Cerebellar cortex (tissue), 1 donor: ENCODE measurements at regions not wholly inside any gene's neighbourhood (a gene's known extent, or its start where the extent isn't known, plus 50 kb on each side); places are given as distances from the start of the nearest gene placed in this dataset.
A peak's percentile ranks its signal among the peaks of the same experiment; 100 is the strongest.
"Not testable (repeated sequence)": the region's sequence is repeated elsewhere in the genome, so short reads cannot be mapped to it uniquely, and the experiment has no call there.

Experiments used
- DNase-seq: peaks from one replicate; pipeline ENCODE4 v3.0.0-alpha.2; 2015; ENCODE audit warnings: low spot score

DNA sequence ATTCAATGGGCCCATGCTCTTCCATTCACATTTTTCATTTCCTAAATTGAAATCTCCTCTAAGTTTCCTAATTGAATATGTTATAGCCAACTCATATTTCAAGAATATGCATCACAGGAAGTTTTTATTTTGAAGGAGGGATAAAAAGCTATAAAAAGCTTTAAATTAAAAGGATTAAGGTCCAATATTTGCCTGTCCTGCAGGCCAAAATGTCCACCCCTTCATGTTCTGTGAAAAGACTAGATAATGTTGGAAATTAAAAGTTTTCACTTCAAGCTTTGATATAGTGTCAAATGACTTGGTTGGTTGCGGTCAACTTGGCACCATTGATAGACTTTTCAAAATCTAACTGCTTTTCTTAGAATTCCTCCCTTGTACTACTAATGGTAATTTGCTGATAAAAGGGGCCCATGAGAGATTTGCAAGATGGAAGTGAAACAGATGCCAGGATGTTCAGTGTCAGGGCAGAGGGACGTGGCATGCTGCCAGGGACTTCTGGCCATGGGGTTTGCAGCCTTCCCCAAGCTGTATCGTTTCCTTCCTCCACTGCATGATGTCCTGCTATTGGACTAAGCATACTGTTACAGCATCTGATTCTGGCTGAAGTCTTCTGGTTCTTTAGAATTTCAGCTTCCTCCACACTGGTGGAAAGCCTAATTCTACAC is 547.3 kb upstream of the MIR17HG start:
- no peak for DNase-seq

DNA sequence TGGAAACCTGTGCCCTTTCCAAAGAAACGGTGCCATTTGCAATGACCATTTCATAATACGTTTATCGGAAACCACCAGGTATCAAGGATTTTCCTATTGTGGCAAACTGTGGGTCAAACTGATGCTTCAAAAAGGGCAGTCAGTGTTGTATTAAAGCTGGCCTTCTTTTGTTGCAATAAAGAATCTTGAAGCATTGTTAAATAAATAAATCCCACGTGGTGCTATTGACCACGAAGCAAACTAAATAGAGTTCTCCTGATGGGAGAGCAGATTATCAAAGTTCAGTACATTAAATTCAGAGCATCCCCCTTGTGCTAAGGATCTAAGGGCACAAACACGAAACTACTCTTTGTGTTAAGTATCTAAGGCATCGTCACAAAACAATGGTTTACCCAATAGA is 545.9 kb upstream of the MIR17HG start:
- no peak for DNase-seq

DNA sequence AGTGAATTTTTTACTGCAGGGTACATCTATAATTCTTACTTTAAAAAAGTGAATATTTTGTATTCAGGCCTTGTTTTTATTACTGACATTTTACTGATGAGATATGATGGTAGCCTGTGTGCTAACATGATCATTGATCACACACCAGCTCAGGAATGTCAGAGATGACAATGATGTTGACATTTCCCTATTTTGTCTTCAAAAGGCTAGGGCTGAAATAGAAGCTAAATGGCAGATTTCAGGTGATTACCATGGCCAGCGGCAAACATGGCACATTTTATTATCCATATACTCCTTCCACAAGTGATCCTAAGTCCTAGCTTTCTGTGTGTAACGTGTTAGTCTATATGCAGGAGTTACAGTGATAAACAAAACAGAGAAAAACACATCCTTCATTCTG is 544.3 kb upstream of the MIR17HG start:
- no peak for DNase-seq

DNA sequence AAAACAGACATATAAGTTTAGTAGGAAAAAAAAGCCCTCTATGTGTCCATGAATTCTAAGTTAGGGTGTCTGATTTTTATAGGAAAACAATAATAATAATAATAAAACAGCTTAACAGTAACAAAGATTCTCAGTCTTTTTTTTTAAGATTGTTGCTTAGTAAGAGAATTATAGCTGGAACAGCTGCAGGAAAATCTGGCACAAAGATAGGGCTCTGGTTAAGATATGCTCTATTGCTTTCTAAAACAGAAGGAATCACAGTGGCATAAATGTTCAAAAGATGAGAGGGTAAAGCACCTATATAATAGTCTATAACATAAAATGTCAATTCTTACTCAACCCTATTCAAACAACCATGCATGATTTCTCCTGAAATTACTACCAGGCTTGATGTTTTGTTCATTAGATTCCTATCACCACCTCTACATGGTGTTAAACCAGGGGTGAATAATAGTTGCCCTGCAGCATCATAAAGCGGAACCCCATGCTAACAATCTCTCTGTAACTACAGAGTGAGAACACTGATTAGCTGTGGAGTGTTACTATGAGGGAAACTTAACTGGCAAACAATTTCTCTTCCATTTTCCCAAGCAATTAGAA is 541.4 kb upstream of the MIR17HG start:
- DNase-seq, result no peak

DNA sequence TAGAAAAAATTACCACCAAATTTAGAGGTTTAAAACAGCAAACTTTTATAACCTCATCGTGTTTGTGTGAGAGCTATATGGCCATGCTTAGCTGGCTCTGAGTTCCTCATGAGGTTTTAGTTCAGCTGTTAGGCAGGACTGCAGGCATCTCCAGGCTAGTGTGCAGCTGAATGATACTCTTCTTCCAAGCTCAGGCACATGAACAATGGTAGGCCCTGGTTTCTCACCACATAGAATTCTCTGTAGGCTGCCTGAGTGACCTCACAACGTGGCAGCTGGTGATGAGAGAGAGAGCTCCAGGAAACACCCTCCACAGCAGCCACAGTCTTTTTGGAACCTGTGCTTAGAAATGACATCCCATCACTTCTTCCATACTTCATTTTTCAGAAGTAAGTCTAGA is 540.6 kb upstream of the MIR17HG start:
- DNase-seq, result no peak

DNA sequence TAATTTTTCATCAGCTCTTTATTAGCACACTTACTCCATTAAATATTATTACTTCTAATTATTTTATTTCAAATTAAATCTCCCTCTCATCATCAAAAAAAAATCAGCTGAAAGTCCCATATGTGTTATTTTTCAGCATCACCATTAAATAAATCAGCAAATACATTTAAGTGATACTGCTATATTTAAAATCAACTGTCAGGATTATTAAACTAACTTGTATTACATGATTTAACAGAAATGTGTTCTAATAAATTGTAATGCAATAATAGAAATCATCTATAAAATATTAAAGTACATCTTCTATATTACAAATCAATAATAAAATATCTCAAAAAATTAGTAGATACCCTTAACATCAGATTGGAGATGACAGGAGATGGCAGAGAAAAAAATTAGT is 538.6 kb upstream of the MIR17HG start:
- no peak for DNase-seq

DNA sequence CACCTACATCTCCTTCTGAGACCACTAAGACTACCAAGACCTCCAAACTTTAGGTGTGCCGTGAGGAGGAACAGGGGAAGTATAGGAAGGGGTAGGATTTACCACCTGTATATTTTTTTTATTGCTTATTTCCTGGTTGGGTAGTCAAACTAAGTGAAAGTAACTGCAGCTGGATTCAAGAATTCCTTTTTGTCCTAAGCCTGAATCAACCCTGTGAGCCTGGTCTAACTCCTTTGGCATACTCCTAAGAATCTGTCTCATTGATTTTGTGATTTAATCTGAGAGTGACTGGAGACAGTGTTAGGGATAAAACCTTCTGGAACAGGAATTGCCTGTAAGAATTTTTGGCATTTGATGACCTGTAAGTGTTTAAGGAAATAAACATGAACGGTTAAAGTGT is 523.5 kb upstream of the MIR17HG start:
- no peak for DNase-seq

DNA sequence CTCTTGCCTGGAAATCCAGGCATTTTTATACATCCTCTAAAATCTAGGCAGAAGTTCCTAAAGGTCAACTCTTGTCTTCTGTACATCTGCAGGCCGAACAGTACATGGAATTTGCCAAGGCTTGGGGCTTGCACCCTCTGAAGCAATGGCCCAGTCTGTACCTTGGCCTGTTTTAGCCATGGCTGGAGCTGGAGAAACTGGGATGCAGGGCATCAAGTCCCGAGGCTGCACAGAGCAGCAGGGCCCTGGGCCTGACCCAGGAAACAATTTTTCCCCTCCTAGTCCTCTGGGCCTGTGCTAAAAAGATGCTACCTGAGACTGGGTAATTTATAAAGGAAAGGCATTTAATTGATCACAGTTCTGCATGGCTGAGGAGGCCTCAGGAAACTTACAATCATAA is 520.8 kb upstream of the MIR17HG start:
- DNase-seq, result no peak

DNA sequence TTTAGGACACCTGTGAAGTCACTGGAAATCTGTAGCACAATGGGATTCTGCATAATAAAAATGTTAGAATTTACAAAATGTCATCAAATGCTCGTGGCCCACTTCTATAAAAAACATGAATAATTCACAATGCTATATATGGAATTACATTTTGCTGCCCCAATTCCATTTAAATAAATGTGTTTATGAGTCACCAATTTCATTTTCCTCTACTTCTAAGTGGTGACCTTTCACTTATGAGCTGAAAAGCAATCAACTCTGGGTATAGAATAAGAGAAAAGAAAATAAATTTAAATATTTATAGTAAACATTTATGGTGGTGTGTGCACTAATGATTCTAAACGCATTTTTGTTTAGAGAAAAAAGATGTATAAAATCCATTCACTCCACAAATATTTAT is 516.7 kb upstream of the MIR17HG start:
- no peak for DNase-seq

DNA sequence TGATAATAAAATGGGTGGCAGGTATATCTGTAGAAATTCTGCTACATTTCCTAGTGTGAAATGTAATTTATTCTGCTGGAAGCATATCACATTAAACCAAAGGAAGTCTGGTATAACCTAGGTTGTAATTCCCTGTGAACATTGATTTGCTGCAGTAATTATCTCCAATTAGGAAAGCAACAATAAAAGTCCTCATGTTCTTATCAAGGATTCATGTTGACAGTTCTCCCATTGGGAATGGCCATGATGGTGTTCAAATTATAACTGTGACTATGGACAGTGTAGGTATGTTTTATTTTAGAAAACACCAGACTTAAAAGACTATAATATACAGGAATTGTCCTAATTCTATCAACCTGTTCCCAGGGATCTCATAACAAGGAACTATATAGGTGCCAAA is 513.5 kb upstream of the MIR17HG start:
- DNase-seq, result no peak

DNA sequence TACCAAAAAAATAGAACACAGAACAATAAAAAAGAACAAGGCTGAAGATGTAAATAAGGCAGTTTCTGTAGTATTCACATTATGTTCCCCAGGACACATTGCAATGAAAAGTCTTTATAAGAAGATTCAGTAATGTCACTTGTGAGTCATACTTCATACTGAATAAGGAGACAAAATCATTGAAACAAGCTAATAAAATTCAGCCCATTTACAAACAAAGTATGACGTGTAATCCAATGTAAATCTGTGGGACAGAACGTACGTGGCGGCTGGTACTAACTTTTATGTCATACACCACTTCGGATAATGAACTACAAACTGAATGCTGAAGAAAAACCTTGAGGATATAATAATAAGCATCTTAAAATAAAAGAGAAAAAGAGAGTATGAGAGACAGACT is 512.8 kb upstream of the MIR17HG start:
- DNase-seq, result no peak

DNA sequence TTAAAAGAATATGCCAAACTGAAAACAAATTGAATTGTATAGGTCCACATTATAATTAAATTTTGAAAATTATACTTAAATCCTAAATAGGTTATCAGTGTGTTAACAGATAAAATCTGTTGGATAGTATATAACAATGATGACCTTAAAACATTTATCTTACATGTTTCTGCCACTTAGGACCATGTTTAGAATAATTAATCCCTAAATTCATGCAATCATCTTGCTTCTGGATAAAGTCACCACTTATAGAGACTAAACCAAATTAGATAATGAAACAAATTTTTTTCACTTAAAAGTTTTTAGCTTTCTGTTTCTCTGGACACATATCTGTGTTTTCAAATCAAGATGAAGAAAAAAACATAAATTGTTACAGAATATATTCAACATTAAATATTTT is 511.7 kb upstream of the MIR17HG start:
- DNase-seq, result no peak

DNA sequence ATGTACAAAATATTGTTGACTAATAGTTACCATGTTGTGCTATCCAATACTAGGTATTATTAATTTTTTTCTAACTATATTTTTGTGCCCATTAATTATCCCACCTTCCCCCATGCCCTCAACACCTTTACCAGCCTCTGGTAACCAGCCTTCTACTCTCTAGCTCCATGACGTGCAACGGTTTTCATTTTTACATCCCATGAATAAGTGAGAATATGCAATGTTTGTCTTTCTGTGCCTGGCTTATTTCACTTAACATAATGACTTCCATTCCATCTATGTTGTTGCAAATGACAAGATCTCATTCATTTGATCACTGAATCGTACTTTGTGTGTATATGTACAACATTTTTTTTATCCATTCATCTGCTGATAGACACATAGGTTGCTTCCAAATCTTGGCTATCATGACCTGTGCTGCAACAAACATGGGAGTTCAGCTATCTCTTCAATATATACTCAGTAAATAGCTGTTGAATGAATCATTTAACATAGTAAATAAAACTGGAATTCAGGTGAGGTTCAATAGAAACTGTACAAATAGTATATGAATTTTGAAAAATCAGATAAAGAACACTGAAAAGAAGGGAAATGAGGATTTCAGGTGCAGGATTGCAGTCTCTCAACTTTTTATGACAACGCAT is 509.0 kb upstream of the MIR17HG start:
- no peak for DNase-seq

DNA sequence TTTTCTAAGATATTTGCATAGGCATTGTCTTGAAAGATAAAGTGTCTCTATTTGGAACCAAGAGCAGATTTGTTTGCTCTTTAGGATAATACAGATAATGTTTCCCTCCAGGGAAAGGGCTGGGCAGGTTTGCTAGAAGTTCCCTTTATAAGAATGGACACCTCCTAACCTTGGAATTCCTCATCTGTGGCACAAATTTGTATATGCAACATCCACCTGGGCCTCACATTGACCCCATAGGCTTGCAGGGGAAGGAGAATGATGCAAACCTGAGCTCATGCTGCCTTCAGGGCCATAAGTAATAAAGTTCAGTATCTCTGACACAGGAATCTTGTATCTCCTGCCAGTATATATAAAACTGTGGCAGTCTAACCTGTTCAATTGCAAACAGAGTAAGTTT is 508.4 kb upstream of the MIR17HG start:
- no peak for DNase-seq

DNA sequence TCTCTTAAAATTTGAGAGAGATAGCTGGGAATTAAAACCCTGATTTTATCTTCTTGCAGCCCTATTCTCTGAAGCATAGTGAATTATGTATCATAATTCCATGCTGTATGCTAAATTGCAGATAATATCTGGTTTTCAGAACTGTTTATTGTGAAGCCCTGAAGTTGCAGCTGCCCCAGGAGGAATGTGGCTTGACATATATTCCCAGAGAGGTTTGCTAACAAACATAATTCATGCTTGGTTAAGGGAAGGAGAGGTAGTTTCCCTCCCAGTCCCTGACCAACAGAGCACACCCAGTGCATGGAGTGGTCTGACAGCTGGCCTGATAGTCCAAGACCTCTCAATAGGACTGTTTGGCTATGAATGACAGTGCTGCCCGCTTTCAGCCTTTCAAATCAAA is 500.6 kb upstream of the MIR17HG start:
- no peak for DNase-seq

DNA sequence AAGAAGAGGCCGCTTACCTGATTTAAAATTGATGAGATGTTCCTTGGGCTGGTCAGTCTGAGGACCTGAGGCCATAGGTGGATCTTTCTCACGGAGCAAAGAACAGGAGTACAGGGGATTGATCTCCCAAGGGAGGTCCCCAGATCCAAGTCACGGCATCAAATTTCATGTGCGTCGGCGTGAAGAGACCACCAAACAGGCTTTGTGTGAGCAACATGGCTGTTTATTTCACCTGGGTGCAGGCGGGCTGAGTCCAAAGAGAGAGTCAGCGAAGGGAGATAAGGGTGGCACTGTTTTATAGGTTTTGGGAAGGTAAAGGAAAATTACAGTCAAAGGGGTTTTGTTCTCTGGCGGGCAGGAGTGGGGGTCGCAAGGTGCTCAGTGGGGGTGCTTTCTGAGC is 493.8 kb upstream of the MIR17HG start:
- not testable (repeated sequence) for DNase-seq

DNA sequence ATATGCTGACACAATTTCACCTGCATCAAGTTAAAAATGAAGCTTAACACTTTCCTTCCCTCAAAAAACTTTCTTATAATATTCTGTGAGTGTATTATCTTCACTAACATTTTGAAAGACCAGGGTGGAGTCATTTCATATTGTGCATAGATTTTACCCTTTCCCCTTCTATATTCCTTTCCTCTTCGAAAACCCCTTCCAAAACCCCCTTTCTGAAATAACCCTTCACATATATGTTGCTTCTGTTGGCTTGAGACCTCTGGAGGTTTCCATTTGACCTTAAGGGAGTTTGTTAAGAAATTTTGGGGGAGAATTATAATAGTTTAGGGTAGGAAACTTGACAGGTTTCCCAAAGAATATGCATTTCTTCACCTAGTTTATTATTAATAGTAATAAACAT is 489.6 kb upstream of the MIR17HG start:
- DNase-seq, result no peak

DNA sequence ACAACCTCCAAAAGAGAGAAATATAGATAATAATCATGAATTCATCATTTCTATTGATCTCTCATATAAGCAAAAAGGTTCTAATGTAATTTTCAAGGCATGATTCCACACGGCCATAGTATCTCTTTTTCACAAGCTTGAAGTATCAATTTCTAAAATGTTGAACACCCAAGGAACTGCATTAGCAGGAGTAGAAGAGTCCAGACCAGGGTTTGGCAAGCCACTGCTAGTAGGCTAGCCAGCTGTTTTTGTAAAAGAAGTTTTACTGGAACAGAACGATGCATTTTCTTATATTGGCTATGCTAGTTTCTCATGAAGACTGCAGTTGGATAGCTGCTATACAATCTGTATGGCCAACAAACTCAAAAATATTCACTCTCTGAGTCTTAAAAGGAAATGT is 481.5 kb upstream of the MIR17HG start:
- no peak for DNase-seq

DNA sequence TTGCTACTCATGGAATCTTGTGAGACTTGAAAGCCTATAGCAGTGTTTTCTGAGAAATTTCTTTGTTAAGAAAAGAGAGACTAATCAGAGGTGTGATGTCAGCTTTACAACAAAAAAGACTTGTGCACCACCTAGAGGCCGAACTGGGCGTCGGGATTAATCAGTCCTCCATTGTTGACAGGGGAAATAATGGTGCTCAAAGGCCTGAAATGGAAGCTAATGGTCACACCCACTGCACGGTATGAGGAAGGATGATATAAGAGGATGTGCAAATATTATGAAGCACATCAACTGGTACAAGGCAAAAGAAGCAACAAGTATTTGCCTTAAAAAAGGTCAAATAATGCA is 480.2 kb upstream of the MIR17HG start:
- DNase-seq, result peak; percentile 82

DNA sequence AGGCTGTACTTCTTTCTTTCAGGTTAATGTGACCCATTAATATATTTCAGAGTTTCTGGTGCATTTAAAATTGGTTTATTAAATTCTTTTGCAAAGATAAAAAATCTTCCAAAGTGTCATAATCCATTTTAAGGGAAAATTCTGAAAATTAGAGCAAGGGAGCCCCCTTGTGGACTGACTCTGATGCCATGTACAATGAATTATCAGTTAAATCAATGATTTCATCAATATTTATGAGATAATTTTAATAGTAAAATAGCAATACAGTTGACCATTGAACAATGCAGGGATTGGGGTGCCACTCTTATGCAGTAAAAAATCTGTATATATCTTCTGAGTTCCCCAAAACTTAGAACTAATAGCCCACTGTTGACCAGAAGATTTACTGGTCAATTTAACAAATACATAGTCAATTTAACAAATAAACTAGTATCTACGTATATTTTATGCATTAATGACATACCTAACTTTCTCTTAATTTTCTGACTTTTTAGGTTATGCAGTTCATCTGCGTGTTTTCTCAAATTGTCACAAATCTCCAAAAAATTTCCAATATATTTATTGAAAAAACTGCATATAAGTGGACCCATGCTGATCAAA is 479.1 kb upstream of the MIR17HG start:
- DNase-seq, result peak; percentile 23

DNA sequence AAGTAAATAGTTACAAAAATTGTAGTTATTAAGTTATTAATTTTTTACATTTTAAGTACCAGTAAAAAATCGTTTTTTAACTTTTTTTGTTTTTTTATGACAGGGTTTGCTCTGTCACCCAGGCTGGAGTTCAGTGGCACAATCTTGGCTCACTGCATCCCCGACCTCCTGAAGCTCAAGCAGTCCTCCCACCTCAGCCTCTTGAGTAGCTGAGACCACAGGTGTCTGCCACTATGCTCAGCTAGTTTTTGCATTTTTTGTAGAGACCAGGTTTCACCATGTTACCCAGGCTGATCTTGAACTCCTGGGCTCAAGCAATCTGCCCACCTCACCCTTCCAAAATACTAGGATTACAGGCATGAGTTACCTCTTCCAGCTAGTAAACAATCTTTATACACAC is 477.9 kb upstream of the MIR17HG start:
- no peak for DNase-seq

DNA sequence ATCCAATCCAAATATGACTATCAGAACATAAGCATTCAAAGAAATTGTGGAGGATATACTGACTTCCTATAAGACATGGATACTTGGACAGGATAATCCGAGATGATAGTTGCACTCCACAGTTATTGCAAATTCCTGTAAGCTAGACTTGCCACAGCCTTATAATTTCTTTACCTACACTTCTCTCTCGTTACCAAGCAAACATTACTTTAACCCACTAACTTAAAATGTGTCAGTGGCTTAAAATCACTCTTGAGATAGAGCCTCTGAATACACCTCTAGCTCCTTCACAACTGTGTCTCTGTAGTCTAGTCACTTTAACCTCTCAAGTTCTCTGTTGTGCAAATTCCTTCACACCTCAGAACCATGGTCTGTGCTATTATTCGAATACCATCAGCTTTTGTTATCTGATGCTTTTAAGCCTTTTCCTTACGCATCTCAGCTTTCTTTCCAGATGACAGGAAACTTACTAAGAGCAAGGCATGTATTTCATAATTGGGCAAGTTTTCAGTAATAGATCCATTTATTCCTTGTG is 474.9 kb upstream of the MIR17HG start:
- DNase-seq, result no peak

DNA sequence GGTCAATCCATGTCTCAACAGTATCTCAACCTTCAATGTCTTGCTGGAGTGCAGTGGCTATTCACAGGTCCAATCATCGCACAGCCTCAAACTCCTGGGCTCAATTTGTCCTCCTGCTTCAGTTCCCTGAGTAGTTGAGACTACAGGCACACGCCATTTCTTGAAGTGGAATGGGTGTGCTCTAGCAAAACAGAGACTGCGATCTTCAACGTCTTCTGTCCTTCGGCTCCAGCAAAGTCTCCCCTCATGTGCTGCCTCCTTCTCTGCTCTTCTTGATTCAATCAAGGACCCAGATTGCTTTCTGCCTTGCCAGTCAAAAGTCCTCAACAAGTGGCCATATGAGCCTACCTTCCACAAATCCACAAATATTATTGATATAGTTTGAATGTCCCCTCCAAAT is 466.7 kb upstream of the MIR17HG start:
- no peak for DNase-seq
